Right lobe of liver (tissue), 4 donors: ENCODE measurements at regions not wholly inside any gene's neighbourhood (a gene's known extent, or its start where the extent isn't known, plus 50 kb on each side); places are given as distances from the start of the nearest gene placed in this dataset.

Experiments
- CTCF ChIP-seq, 4 donors: fragments of 200-600 bp in 3 of 4; fragments of 450-650 bp in 1 of 4; IDR thresholded peaks; one replicate each; pipeline versions ENCODE4 v1.5.1 to v1.8.0; 2016 to 2022; ENCODE audit warnings: antibody characterized with exemption in 4 of 4, mild to moderate bottlenecking in 2 of 4
- POLR2A ChIP-seq: fragments of 450-650 bp; IDR thresholded peaks from one replicate; pipeline ENCODE4 v1.6.1; 2017; ENCODE audit warnings: antibody characterized with exemption, mild to moderate bottlenecking
- donor health status: DM: no; HTN: no; CAD: no.
- donor health status: DM: no; HTN: no; CAD: no.
- donor health status: DM: no; HTN: yes; CAD: no.

DNA sequence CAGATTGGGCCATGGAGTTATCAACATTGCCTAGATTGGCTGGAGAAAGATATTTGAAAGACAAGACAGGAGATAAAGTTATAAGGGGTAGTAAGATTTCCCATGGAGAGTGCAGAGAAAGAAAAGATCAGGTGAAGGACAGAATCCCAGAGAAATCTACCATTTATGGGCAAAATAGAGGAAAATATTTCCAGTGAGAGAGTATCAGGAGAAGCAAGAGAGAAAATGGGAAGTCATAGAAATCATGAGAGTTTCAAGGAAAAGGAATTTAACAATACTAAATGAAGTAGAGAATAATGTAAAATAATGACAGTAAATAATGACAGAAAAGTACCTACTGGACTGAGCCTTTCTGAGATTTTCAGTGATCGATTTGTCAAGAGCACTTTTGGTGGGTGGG is 447.6 kb upstream of the CHST9 start:
- TF ChIP-seq POLR2A (no peak), CTCF (IDR thresholded peaks at IDR 0.05) (no peak)
